Caco-2 (cell line): ENCODE measurements at regions not wholly inside any gene's neighbourhood (a gene's known extent, or its start where the extent isn't known, plus 50 kb on each side); places are given as distances from the start of the nearest gene placed in this dataset.

ENCODE experiments used
- BruUV-seq: library from RNA; stranded (reverse); fragments of 400-500 nt; replicated peaks from 2 replicates; lab custom pipeline; 2021; lab: Mats Ljungman, UMichigan
- CTCF ChIA-PET: fragments of 300-600 bp; sonication (Branson Sonifier 250); formaldehyde crosslinking; loops from one replicate; lab custom pipeline; 2022; ENCODE audit warnings: antibody characterized with exemption; lab: Charles Lee
- POLR2A ChIA-PET: fragments of 300-600 bp; sonication (Branson Sonifier 250); formaldehyde crosslinking; loops from one replicate; lab custom pipeline; 2022; ENCODE audit warnings: antibody characterized with exemption; lab: Charles Lee
- DNase-seq, 2 experiments: peaks; one replicate each; pipeline versions ENCODE4 v3.0.0 to v3.0.0-alpha.2; 2020 to 2022
- H3K27me3 ChIP-seq: replicated peaks from 2 replicates; pipeline ENCODE4 v1.6.0; 2011; ENCODE audit warnings: low read length; ENCODE audit not compliant: control insufficient read depth, insufficient read depth
- H3K36me3 ChIP-seq: 2 replicates; pipeline ENCODE4 v1.5.1; 2011; ENCODE audit warnings: low read length; ENCODE audit not compliant: control insufficient read depth, insufficient read depth
- H3K4me1 ChIP-seq: fragments of 250-450 bp; sonication (Bioruptor Pico); 2 replicates; pipeline ENCODE4 v1.5.1; 2020; ENCODE audit warnings: mild to moderate bottlenecking
- H3K4me3 ChIP-seq: 2 replicates; pipeline ENCODE4 v1.5.1; 2011; ENCODE audit warnings: low read depth, mild to moderate bottlenecking, control low read depth, low read length
- H3K9me3 ChIP-seq: fragments of 250-450 bp; sonication (Bioruptor Pico); 2 replicates; pipeline ENCODE4 v1.5.1; 2020; ENCODE audit warnings: mild to moderate bottlenecking, moderate library complexity
- H3K27ac Mint-ChIP-seq: one replicate; pipeline ENCODE4 v1.8.0; 2022; ENCODE audit warnings: mixed read lengths; ENCODE audit not compliant: unreplicated experiment
- H3K27me3 Mint-ChIP-seq: one replicate; pipeline ENCODE4 v1.8.0; 2022; ENCODE audit warnings: mixed read lengths; ENCODE audit not compliant: insufficient read depth, unreplicated experiment
- H3K36me3 Mint-ChIP-seq: one replicate; pipeline ENCODE4 v1.8.0; 2022; ENCODE audit warnings: mild to moderate bottlenecking, mixed read lengths; ENCODE audit not compliant: insufficient read depth, unreplicated experiment
- H3K4me1 Mint-ChIP-seq: one replicate; pipeline ENCODE4 v1.8.0; 2022; ENCODE audit warnings: low read depth, mixed read lengths; ENCODE audit not compliant: unreplicated experiment
- H3K4me3 Mint-ChIP-seq: one replicate; pipeline ENCODE4 v1.8.0; 2022; ENCODE audit warnings: mild to moderate bottlenecking, moderate library complexity, mixed read lengths; ENCODE audit not compliant: unreplicated experiment
- H3K9me3 Mint-ChIP-seq: one replicate; pipeline ENCODE4 v1.8.0; 2022; ENCODE audit warnings: mixed read lengths; ENCODE audit not compliant: unreplicated experiment
- intact Hi-C: fragments of 100-400 bp; cut with micrococcal nuclease; formaldehyde crosslinking; loops from one replicate; pipeline ENCODE4 v1.10.0; 2022; ENCODE audit not compliant: unreplicated experiment
- TF ChIP-seq, protein P1 (sequence below), 2 experiments: fragments of 200-600 bp in 1 of 2; IDR thresholded peaks; 1 replicate in 1 of 2; 2 replicates in 1 of 2; pipeline versions ENCODE4 v1.5.1 to v1.8.0; 2011 to 2022; ENCODE audit warnings: antibody characterized with exemption in 1 of 2, control low read depth in 1 of 2, inconsistent platforms in 1 of 2, low read depth in 1 of 2, low read length in 1 of 2, mild to moderate bottlenecking in 1 of 2, moderate library complexity in 1 of 2; ENCODE audit not compliant: insufficient read depth in 1 of 2, severe bottlenecking in 1 of 2, unreplicated experiment in 1 of 2

DNA sequence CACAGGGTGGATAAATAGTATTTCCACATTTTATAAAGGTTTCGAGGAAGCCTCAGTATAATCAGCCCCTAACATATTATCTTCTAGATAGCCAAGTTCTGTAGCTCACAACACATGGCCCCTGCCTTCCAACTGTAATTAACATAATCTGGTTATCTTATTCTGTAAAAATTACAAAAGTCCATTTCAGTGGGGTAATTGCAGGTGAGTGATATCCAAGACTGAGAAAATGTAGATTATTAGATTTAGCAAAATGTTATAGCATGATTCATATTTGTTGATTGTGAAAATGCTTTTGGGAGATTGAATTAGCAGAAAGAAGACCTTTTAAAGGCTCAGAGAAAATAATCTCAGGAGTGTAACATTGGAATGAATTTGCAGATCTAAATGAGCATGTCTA lies 168.3 kb upstream of the GPC6 start:
- Mint-ChIP-seq H3K36me3 (no peaks in the 10 kb centered on the region), H3K4me1 (no peaks in the 10 kb centered on the region), H3K4me3 (no peak overlapping the region), H3K9me3 (no peaks in the 10 kb centered on the region), H3K27me3 (no peaks in the 10 kb centered on the region), H3K27ac (no peak overlapping the region)
- 0 out of 2 replicates have a peak, but pooled peaks cover 4% of the 10 kb centered on the region for H3K4me1 ChIP-seq
- intact Hi-C loops = no loop called here
- CTCF ChIA-PET = no interaction called here
- H3K9me3 ChIP-seq = no peaks in the 10 kb centered on the region
- no peak for DNase-seq
- H3K27me3 ChIP-seq = no peaks in the 10 kb centered on the region
- BruUV-seq = no TSS peak
- TF ChIP-seq, protein P1, sequence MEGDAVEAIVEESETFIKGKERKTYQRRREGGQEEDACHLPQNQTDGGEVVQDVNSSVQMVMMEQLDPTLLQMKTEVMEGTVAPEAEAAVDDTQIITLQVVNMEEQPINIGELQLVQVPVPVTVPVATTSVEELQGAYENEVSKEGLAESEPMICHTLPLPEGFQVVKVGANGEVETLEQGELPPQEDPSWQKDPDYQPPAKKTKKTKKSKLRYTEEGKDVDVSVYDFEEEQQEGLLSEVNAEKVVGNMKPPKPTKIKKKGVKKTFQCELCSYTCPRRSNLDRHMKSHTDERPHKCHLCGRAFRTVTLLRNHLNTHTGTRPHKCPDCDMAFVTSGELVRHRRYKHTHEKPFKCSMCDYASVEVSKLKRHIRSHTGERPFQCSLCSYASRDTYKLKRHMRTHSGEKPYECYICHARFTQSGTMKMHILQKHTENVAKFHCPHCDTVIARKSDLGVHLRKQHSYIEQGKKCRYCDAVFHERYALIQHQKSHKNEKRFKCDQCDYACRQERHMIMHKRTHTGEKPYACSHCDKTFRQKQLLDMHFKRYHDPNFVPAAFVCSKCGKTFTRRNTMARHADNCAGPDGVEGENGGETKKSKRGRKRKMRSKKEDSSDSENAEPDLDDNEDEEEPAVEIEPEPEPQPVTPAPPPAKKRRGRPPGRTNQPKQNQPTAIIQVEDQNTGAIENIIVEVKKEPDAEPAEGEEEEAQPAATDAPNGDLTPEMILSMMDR (IDR thresholded peaks at IDR 0.05; ENCODE audit: insufficient read depth in 1 of 2, low read depth in 1 of 2, low read length in 1 of 2, severe bottlenecking in 1 of 2, unreplicated experiment in 1 of 2) = no peak
- POLR2A ChIA-PET = no interaction called here
- no peak overlapping the region for H3K4me3 ChIP-seq
- no peaks in the 10 kb centered on the region for H3K36me3 ChIP-seq

DNA sequence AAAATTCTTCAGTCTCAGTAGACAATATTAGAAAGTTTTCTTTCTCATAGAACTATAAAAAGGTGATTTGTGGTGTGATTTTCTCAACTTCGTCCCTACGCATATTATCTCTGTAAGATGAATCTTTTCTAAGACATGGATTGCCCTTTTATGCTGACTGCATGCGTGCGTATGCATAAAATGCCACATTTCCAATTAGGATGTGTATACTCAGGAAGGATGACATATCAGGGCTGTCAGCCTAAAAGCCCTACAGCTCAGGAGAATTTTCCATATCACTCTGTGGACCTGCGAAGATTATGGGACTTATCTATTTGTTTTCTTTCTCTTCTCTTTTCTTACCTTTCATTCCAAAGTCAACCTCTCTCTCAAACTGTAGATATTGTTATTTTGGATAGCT lies 166.5 kb upstream of the GPC6 start:
- intact Hi-C loops = no loop called here
- DNase-seq = no peak
- CTCF ChIA-PET = no interaction called here
- Mint-ChIP-seq H3K27me3 (no peaks in the 10 kb centered on the region), H3K36me3 (no peaks in the 10 kb centered on the region), H3K4me1 (no peaks in the 10 kb centered on the region), H3K4me3 (no peak overlapping the region), H3K9me3 (no peaks in the 10 kb centered on the region), H3K27ac (no peak overlapping the region)
- 0 out of 2 replicates have a peak, but pooled peaks cover 4% of the 10 kb centered on the region for H3K4me1 ChIP-seq
- no TSS peak for BruUV-seq
- H3K27me3 ChIP-seq = no peaks in the 10 kb centered on the region
- H3K4me3 ChIP-seq = no peak overlapping the region
- POLR2A ChIA-PET = no interaction called here
- H3K9me3 ChIP-seq = no peaks in the 10 kb centered on the region
- no peaks in the 10 kb centered on the region for H3K36me3 ChIP-seq
- TF ChIP-seq, protein P1 (IDR thresholded peaks at IDR 0.05; ENCODE audit: insufficient read depth in 1 of 2, low read depth in 1 of 2, low read length in 1 of 2, severe bottlenecking in 1 of 2, unreplicated experiment in 1 of 2) = no peak

DNA sequence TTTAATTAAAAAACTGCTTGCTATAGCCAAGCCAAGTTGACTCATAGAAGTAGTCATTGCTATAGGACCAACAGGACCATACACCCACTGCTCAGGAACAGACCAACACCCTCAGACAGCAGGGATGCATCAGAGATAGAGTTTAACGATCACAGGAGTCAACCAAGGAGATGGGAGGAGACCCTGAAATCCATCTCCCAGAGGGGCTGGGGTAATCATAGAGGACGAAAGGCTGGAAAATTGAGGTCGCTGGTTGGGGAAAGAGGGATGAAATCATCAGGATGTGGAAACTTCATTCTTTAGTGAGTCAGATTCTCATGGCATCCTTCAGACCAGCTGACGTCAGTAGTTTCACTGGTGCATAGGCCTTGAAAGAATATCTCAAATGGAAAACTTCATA lies 160.4 kb upstream of the GPC6 start:
- no peaks in the 10 kb centered on the region for H3K27me3 Mint-ChIP-seq
- no peaks in the 10 kb centered on the region for H3K36me3 ChIP-seq
- no peak for DNase-seq
- POLR2A ChIA-PET = no interaction called here
- BruUV-seq = no TSS peak
- no peak overlapping the region for H3K27ac Mint-ChIP-seq
- H3K27me3 ChIP-seq = no peaks in the 10 kb centered on the region
- H3K9me3 Mint-ChIP-seq = no peaks in the 10 kb centered on the region
- intact Hi-C loops = no loop called here
- no peaks in the 10 kb centered on the region for H3K36me3 Mint-ChIP-seq
- CTCF ChIA-PET = no interaction called here
- no peaks in the 10 kb centered on the region for H3K4me1 ChIP-seq
- TF ChIP-seq, protein P1 (IDR thresholded peaks at IDR 0.05; ENCODE audit: insufficient read depth in 1 of 2, low read depth in 1 of 2, low read length in 1 of 2, severe bottlenecking in 1 of 2, unreplicated experiment in 1 of 2) = no peak
- H3K4me1 Mint-ChIP-seq = no peaks in the 10 kb centered on the region
- H3K4me3 Mint-ChIP-seq = no peak overlapping the region
- H3K4me3 ChIP-seq = no peak overlapping the region
- no peaks in the 10 kb centered on the region for H3K9me3 ChIP-seq
